ENCODE measurements at regions not wholly inside any gene's neighbourhood (a gene's known extent, or its start where the extent isn't known, plus 50 kb on each side); places are given as distances from the start of the nearest gene placed in this dataset.

DNA sequence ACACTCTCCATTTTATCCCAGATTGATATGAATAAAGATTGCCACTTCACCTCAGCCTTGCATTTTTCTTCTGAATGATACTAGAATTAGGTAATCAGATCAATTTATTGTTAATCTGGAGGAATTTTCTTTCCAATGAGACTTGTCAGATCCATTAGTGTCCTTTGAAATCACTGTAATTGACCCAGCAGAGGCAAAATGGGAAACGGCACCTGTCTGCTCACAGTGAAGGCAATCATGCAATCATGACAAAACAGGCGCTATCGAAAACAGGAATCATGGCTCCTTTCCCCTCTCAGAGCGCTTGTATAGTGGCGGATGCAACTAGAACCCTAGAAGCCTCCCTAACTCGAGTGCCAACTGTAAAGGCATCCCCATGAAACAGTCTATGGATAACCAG lies 417.6 kb downstream of the GALC start:
- Histone ChIP-seq H2BK20ac (ENCODE audit: low read depth, low read length) (no peak overlapping the region), H3K27me3 (ENCODE audit: control insufficient read depth, insufficient read depth, low read length) (no peaks in the 10 kb centered on the region), H3K9me3 (ENCODE audit: control insufficient read depth, insufficient read depth, low read length) (peaks cover 7% of the 10 kb centered on the region; the same call in 1 of the 2 replicates), H2AK9ac (replicated peaks; ENCODE audit: low read depth, low read length, poor library complexity) (no peak overlapping the region), H2AK5ac (ENCODE audit: low read depth, low read length) (no peak overlapping the region), H3K36me3 (ENCODE audit: control insufficient read depth, insufficient read depth, low read length) (no peaks in the 10 kb centered on the region), H3K27ac (ENCODE audit: insufficient read depth, low read length) (no peak overlapping the region), H3K56ac (ENCODE audit: extremely low read depth, insufficient read depth, low read length) (no peak overlapping the region), H3K14ac (replicated peaks; ENCODE audit: low read depth, low read length) (no peak overlapping the region), H3K4ac (ENCODE audit: low read depth, low read length) (no peak overlapping the region), H3K4me2 (ENCODE audit: low read depth, low read length) (no peak overlapping the region), H4K8ac (ENCODE audit: low read depth in 2 of 2, low read length in 2 of 2) (no peak overlapping the region), H3K23ac (ENCODE audit: low read depth, low read length) (no peak overlapping the region), H4K20me1 (ENCODE audit: insufficient read depth, low read length) (no peaks in the 10 kb centered on the region), H3K18ac (ENCODE audit: low read depth, low read length) (no peak overlapping the region), H3K4me1 (ENCODE audit: control insufficient read depth, insufficient read depth, low read length) (no peaks in the 10 kb centered on the region), H3K79me1 (ENCODE audit: low read depth in 1 of 2, low read length in 2 of 2) (no peaks in the 10 kb centered on the region), H2BK120ac (ENCODE audit: low read depth, low read length) (no peak overlapping the region), H3K9ac (ENCODE audit: low read depth, low read length) (no peak overlapping the region), H3K4me3 (ENCODE audit: insufficient read depth, low read depth, low read length) (no peak overlapping the region), H2BK15ac (ENCODE audit: low read depth, low read length) (no peak overlapping the region), H2AFZ (replicated peaks; ENCODE audit: low read length, poor library complexity) (no peak overlapping the region), H2BK5ac (ENCODE audit: low read depth, low read length, poor library complexity, severe bottlenecking) (no peak overlapping the region), H4K5ac (ENCODE audit: low read depth, low read length) (no peak overlapping the region), H4K91ac (ENCODE audit: insufficient read depth, low read depth, low read length) (no peak overlapping the region), H3K9me1 (ENCODE audit: insufficient read depth, low read length) (no peaks in the 10 kb centered on the region)
- ChIA-PET CTCF (no interaction called here), POLR2A (ENCODE audit: unreplicated experiment) (no interaction called here)
- ATAC-seq (ENCODE audit: low read depth) = no peak
- no peak for DNase-seq
- TF ChIP-seq RAD21 (IDR thresholded peaks at IDR 0.05; ENCODE audit: low read length) (no peak), CHD1 (IDR thresholded peaks at IDR 0.05; ENCODE audit: low read depth, low read length) (no peak), MXI1 (IDR thresholded peaks at IDR 0.05; ENCODE audit: borderline replicate concordance, low read depth, low read length) (no peak), SMC3 (IDR thresholded peaks at IDR 0.05; ENCODE audit: low read depth, low read length) (no peak), FOS (IDR thresholded peaks at IDR 0.05; ENCODE audit: low read depth, low read length) (no peak), MAZ (IDR thresholded peaks at IDR 0.05; ENCODE audit: borderline replicate concordance, low read depth, low read length) (no peak), MAFK (IDR thresholded peaks at IDR 0.05; ENCODE audit: low read depth, low read length) (no peak), POLR2A (IDR thresholded peaks at IDR 0.05; ENCODE audit: low read depth, low read length) (no peak), RFX5 (IDR thresholded peaks at IDR 0.05; ENCODE audit: low read depth, low read length) (no peak), RCOR1 (IDR thresholded peaks at IDR 0.05; ENCODE audit: insufficient replicate concordance, low read length) (no peak)
- TF ChIP-seq, protein P1, sequence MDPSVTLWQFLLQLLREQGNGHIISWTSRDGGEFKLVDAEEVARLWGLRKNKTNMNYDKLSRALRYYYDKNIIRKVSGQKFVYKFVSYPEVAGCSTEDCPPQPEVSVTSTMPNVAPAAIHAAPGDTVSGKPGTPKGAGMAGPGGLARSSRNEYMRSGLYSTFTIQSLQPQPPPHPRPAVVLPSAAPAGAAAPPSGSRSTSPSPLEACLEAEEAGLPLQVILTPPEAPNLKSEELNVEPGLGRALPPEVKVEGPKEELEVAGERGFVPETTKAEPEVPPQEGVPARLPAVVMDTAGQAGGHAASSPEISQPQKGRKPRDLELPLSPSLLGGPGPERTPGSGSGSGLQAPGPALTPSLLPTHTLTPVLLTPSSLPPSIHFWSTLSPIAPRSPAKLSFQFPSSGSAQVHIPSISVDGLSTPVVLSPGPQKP (IDR thresholded peaks at IDR 0.05; ENCODE audit: borderline replicate concordance, low read depth, low read length) = no peak
- TF ChIP-seq, protein P2, sequence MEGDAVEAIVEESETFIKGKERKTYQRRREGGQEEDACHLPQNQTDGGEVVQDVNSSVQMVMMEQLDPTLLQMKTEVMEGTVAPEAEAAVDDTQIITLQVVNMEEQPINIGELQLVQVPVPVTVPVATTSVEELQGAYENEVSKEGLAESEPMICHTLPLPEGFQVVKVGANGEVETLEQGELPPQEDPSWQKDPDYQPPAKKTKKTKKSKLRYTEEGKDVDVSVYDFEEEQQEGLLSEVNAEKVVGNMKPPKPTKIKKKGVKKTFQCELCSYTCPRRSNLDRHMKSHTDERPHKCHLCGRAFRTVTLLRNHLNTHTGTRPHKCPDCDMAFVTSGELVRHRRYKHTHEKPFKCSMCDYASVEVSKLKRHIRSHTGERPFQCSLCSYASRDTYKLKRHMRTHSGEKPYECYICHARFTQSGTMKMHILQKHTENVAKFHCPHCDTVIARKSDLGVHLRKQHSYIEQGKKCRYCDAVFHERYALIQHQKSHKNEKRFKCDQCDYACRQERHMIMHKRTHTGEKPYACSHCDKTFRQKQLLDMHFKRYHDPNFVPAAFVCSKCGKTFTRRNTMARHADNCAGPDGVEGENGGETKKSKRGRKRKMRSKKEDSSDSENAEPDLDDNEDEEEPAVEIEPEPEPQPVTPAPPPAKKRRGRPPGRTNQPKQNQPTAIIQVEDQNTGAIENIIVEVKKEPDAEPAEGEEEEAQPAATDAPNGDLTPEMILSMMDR (conservative IDR thresholded peaks at IDR 0.05; ENCODE audit: low read depth, low read length) = no peak
- intact Hi-C loops (cut with micrococcal nuclease) = no loop called here
- dilution Hi-C loops (cut with HindIII; ENCODE audit: low sequenced_read_pairs, unreplicated experiment) = no loop called here
- in situ Hi-C loops (cut with MboI; ENCODE audit: low sequenced_read_pairs) = no loop called here
- WGBS, 2 experiments (ENCODE audit: extremely low coverage in 2 of 2, insufficient read length in 1 of 2) = no CpG with 5 or more reads among the region's 6 CpGs
- no TSS peak for BruUV-seq (replicated peaks)

All from IMR-90 (cell line).